Thyroid gland (tissue), 4 donors: ENCODE measurements at regions not wholly inside any gene's neighbourhood (a gene's known extent, or its start where the extent isn't known, plus 50 kb on each side); places are given as distances from the start of the nearest gene placed in this dataset.

Experiments used
- DNase-seq, 2 donors: peaks; one replicate each; pipeline ENCODE4 v3.0.0-alpha.2; 2019
- H3K27ac ChIP-seq, 3 donors: fragments of 200-600 bp; sonication (generic); 1 replicate in 2 of 3; 2 replicates in 1 of 3; pipeline ENCODE4 v1.5.1; 2016 to 2019; ENCODE audit warnings: mild to moderate bottlenecking in 1 of 3, moderate library complexity in 1 of 3
- H3K27me3 ChIP-seq: fragments of 200-600 bp; sonication (generic); one replicate; pipeline ENCODE4 v1.5.1; 2019
- H3K36me3 ChIP-seq, 2 donors: fragments of 200-600 bp; sonication (generic); one replicate each; pipeline ENCODE4 v1.5.1; 2016 to 2019
- H3K4me1 ChIP-seq, 2 donors: fragments of 200-600 bp; sonication (generic); one replicate each; pipeline ENCODE4 v1.5.1; 2017 to 2019
- H3K4me3 ChIP-seq, 3 donors: fragments of 200-600 bp; sonication (generic); replicated peaks in 1 of 3; 1 replicate in 2 of 3; 2 replicates in 1 of 3; pipeline ENCODE4 v1.5.1; 2016; ENCODE audit warnings: mild to moderate bottlenecking in 1 of 3
- H3K9me3 ChIP-seq: fragments of 200-600 bp; sonication (generic); one replicate; pipeline ENCODE4 v1.5.1; 2017
- POLR2A ChIP-seq, 2 donors: fragments of 450-650 bp; IDR thresholded peaks; one replicate each; pipeline ENCODE4 v1.6.1; 2017; ENCODE audit warnings: antibody characterized with exemption in 2 of 2, mild to moderate bottlenecking in 2 of 2, moderate library complexity in 1 of 2
- WGBS, 2 donors: methylation state at CpG; one replicate each; pipeline ENCODE4 v1.1.5; 2017; 5-methylcytosine and 5-hydroxymethylcytosine counted together
- intact Hi-C: fragments of 100-400 bp; cut with DNase I; formaldehyde crosslinking; loops from one replicate; pipeline ENCODE4 v1.15.1; 2023
- TF ChIP-seq, protein P1 (sequence below), 6 experiments: fragments of 200-600 bp in 3 of 6; fragments of 450-650 bp in 3 of 6; sonication (generic) in 3 of 6; IDR thresholded peaks; one replicate each; pipeline ENCODE4 v1.5.1; 2016 to 2019; ENCODE audit warnings: antibody characterized with exemption in 6 of 6, mild to moderate bottlenecking in 2 of 6, inconsistent platforms in 1 of 6, moderate library complexity in 1 of 6

- intact Hi-C loops = no loop called here
- no peaks in the 10 kb centered on the region for H3K36me3 ChIP-seq
- no peaks in the 10 kb centered on the region for H3K27me3 ChIP-seq
- H3K4me1 ChIP-seq = peaks cover 1 to 10% of the 10 kb centered on the region in 2 donors
- no peak overlapping the region for H3K27ac ChIP-seq
- TF ChIP-seq, protein P1, sequence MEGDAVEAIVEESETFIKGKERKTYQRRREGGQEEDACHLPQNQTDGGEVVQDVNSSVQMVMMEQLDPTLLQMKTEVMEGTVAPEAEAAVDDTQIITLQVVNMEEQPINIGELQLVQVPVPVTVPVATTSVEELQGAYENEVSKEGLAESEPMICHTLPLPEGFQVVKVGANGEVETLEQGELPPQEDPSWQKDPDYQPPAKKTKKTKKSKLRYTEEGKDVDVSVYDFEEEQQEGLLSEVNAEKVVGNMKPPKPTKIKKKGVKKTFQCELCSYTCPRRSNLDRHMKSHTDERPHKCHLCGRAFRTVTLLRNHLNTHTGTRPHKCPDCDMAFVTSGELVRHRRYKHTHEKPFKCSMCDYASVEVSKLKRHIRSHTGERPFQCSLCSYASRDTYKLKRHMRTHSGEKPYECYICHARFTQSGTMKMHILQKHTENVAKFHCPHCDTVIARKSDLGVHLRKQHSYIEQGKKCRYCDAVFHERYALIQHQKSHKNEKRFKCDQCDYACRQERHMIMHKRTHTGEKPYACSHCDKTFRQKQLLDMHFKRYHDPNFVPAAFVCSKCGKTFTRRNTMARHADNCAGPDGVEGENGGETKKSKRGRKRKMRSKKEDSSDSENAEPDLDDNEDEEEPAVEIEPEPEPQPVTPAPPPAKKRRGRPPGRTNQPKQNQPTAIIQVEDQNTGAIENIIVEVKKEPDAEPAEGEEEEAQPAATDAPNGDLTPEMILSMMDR (IDR thresholded peaks at IDR 0.05) = no peak
- no peak for TF ChIP-seq POLR2A (IDR thresholded peaks at IDR 0.05)
- DNase-seq = no peak
- H3K9me3 ChIP-seq = no peaks in the 10 kb centered on the region
- WGBS, 2 donors = 71 to 75% methylated on average over 5 of the region's 5 CpGs
- H3K4me3 ChIP-seq = no peak overlapping the region
Observed at GRCh38 chr10:94178475-94179253, 184.1 kb downstream of the NOC3L start.

DNA sequence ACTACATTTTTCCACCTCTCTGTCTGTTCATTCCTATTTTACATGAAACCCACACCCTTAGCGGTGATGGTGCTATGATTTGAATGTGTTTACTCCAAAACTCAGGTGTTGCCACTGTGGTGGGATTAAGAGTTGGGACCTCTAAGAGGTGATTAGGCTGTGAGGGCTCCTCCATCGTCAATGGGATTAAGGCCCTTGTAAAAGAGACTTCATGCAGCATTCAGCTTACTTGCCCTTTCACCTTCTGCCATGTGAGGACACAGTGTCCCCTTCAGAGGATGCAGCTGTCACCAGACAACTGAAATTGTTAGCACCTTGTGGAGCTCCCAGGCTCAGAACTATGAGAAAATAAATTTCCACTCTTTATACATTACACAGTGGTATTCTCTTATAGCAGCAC is 182.2 kb downstream of the NOC3L start:
- H3K4me3 ChIP-seq = no peak overlapping the region
- H3K36me3 ChIP-seq = no peaks in the 10 kb centered on the region
- H3K27ac ChIP-seq = no peak overlapping the region
- no peak for DNase-seq
- peaks cover 0 to 7% of the 10 kb centered on the region in 2 donors for H3K4me1 ChIP-seq
- no peaks in the 10 kb centered on the region for H3K9me3 ChIP-seq
- 82 to 83% methylated on average over 2 of the region's 2 CpGs for WGBS, 2 donors
- H3K27me3 ChIP-seq = no peaks in the 10 kb centered on the region
- intact Hi-C loops = no loop called here
- TF ChIP-seq, protein P1 (IDR thresholded peaks at IDR 0.05) = no peak

DNA sequence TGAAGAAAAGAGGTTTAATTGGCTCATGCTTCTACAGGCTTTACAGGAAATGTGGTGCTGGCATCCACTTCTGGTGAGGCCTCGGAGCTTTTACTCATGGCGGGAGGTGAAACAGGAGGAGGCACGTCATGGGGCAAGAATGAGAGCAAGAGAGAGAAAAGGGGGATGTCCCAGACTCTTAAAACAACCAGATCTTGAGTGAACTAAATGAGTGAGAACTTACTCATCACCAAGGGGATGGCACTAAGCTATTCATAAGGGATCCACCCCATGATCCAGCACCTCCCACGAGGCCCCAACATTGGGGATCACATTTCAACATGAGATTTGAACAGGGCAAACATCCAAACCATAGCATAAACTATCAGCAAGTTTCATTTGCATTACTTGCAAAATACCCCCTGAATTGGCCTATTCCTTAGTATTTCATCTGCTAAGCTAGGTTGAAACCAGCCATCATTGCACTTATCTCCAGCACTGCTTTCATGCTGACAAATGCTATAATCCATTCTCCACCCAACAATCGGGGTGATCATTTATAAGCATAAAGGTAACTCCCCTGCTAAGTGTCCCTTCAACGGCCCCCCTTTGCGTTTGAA is 179.0 kb downstream of the NOC3L start:
- Histone ChIP-seq H3K4me3 (no peak overlapping the region), H3K27me3 (no peaks in the 10 kb centered on the region), H3K9me3 (no peaks in the 10 kb centered on the region), H3K36me3 (no peaks in the 10 kb centered on the region), H3K27ac (no peak overlapping the region), H3K4me1 (no peaks in the 10 kb centered on the region)
- TF ChIP-seq POLR2A (IDR thresholded peaks at IDR 0.05) = no peak
- TF ChIP-seq, protein P1 (IDR thresholded peaks at IDR 0.05) = no peak
- intact Hi-C loops = no loop called here
- 84 to 92% methylated on average over 7 of the region's 7 CpGs for WGBS, 2 donors
- no peak for DNase-seq

DNA sequence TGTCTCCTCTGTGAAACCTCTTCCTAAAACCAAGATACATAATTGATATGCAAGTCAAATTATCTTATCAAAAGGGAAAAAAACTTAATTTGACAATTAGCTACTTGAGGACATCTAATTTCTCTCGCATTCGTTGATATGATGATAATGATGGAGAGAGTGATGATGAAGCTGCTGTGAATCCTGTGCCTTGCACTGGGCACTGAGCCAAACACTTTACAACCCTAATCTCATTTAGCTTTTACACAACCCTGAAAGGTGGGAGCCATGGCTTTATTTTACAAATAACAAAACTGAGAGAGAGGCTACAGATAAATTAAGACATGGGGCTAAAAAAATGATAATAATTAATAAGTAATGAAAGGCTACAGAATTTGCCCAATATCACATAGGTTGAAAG is 176.0 kb downstream of the NOC3L start:
- Histone ChIP-seq H3K36me3 (no peaks in the 10 kb centered on the region), H3K4me3 (no peak overlapping the region), H3K27me3 (no peaks in the 10 kb centered on the region), H3K27ac (no peak overlapping the region), H3K4me1 (no peaks in the 10 kb centered on the region), H3K9me3 (no peaks in the 10 kb centered on the region)
- TF ChIP-seq, protein P1 (IDR thresholded peaks at IDR 0.05) = no peak
- no peak for TF ChIP-seq POLR2A (IDR thresholded peaks at IDR 0.05)
- no peak for DNase-seq
- 92 to 94% methylated on average over 2 of the region's 2 CpGs for WGBS, 2 donors
- intact Hi-C loops = no loop called here

DNA sequence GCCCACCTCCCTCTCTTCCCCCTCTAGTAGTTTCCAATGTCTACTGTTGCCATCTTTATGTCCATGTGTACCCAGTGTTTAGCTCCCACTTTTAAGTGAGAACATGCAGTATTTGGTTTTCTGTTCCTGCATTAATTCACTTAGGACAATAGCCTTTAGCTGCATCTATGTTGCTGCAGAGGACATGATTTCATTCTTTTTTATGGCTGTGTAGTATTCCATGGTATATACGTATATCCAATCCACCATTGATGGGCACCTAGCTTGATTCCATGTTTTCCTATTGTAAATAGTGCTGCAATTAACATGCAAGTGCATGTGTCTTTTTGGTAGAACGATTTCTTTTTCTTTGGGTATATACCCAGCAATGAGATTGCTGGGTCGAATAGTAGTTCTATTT is 170.4 kb downstream of the NOC3L start:
- no peak for TF ChIP-seq POLR2A (IDR thresholded peaks at IDR 0.05)
- TF ChIP-seq, protein P1 (IDR thresholded peaks at IDR 0.05) = no peak
- intact Hi-C loops = no loop called here
- WGBS, 2 donors = 85 to 96% methylated on average over 3 of the region's 3 CpGs
- no peak for DNase-seq
- Histone ChIP-seq H3K36me3 (no peaks in the 10 kb centered on the region), H3K4me1 (peaks cover 0 to 17% of the 10 kb centered on the region in 2 donors), H3K4me3 (no peak overlapping the region), H3K27me3 (no peaks in the 10 kb centered on the region), H3K9me3 (no peaks in the 10 kb centered on the region), H3K27ac (no peak overlapping the region)
